ENCODE measurements at regions not wholly inside any gene's neighbourhood (a gene's known extent, or its start where the extent isn't known, plus 50 kb on each side); places are given as distances from the start of the nearest gene placed in this dataset.

- WGBS, 2 donors: 94 to 97% methylated on average over 7 of the region's 7 CpGs
These were observed 407.7 kb upstream of the C2CD4B start for GRCh38 chr15:62572797-62573196.

DNA sequence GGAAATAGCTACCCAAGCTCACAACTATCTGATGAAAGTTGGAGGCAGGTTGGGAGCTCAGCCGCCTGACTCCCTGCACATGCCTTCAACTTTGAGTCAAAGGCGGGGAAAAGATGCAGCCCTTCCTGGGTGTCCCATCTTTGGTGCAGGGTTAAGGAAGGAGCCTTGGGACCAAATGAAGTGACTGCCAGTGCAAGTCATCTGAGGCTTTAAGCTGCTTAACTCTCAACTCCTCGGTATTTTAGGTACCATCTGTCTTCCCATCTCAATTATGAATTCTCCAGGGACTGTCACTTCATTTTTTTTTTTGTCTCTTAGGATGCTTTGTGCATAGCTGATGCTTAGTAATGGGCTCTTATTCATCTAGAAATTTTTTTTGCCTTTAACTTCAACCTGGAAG, 408.8 kb upstream of the C2CD4B start:
- ATAC-seq: no peak
- no peak for TF ChIP-seq POLR2A (IDR thresholded peaks at IDR 0.05)
- TF ChIP-seq, protein P1, sequence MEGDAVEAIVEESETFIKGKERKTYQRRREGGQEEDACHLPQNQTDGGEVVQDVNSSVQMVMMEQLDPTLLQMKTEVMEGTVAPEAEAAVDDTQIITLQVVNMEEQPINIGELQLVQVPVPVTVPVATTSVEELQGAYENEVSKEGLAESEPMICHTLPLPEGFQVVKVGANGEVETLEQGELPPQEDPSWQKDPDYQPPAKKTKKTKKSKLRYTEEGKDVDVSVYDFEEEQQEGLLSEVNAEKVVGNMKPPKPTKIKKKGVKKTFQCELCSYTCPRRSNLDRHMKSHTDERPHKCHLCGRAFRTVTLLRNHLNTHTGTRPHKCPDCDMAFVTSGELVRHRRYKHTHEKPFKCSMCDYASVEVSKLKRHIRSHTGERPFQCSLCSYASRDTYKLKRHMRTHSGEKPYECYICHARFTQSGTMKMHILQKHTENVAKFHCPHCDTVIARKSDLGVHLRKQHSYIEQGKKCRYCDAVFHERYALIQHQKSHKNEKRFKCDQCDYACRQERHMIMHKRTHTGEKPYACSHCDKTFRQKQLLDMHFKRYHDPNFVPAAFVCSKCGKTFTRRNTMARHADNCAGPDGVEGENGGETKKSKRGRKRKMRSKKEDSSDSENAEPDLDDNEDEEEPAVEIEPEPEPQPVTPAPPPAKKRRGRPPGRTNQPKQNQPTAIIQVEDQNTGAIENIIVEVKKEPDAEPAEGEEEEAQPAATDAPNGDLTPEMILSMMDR (IDR thresholded peaks at IDR 0.05): no peak
- Histone ChIP-seq H3K27me3 (no peaks in the 10 kb centered on the region), H3K9me3 (no peaks in the 10 kb centered on the region), H3K4me1 (peaks cover 14% of the 10 kb centered on the region), H3K4me3 (no peak overlapping the region), H3K36me3 (replicated peaks in 1 of 2; ENCODE audit: insufficient read depth in 1 of 2, low read depth in 2 of 2) (no peaks in the 10 kb centered on the region), H3K27ac (no peak overlapping the region)
- intact Hi-C loops (cut with DNase I): no loop called here
- no peak for DNase-seq
- WGBS, 2 donors: 92 to 96% methylated on average over 3 of the region's 3 CpGs

More at GRCh38 chr15:62572797-62573196, 407.7 kb upstream of the C2CD4B start:
- TF ChIP-seq POLR2A (IDR thresholded peaks at IDR 0.05): no peak
- TF ChIP-seq, protein P1 (IDR thresholded peaks at IDR 0.05): no peak
- Histone ChIP-seq H3K27ac (no peak overlapping the region), H3K27me3 (no peaks in the 10 kb centered on the region), H3K4me3 (no peak overlapping the region), H3K36me3 (replicated peaks in 1 of 2; ENCODE audit: insufficient read depth in 1 of 2, low read depth in 2 of 2) (no peaks in the 10 kb centered on the region), H3K9me3 (no peaks in the 10 kb centered on the region), H3K4me1 (peaks cover 14% of the 10 kb centered on the region)
- DNase-seq (no peak), ATAC-seq (no peak)
- intact Hi-C loops (cut with DNase I): no loop called here

DNA sequence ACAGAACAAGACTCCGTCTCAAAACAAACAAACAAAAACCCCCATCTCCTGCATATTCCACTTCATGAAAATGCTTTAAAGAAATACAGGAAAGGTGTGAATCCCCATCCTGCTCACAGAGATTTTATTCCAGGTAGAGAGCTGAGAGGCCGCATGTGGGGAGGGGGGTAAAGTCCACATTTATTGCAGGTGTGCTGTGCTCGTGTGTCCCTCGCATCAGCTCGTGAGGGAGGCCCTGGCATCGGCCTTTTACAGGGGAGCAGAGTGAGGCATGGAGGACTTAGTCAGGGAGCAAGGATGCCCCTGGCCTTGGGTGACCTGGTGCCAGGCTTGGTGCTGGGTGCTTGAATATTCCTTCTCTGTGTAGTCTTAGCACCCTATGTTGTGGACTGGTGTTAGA, 413.5 kb upstream of the C2CD4B start:
- no peaks in the 10 kb centered on the region for H3K9me3 ChIP-seq
- peaks cover 5% of the 10 kb centered on the region for H3K4me1 ChIP-seq
- H3K4me3 ChIP-seq: no peak overlapping the region
- intact Hi-C loops (cut with DNase I): no loop called here
- ATAC-seq (no peak), DNase-seq (no peak)
- H3K27ac ChIP-seq: no peak overlapping the region
- H3K27me3 ChIP-seq: no peaks in the 10 kb centered on the region
- no peak for TF ChIP-seq POLR2A (IDR thresholded peaks at IDR 0.05)
- TF ChIP-seq, protein P1 (IDR thresholded peaks at IDR 0.05): no peak
- H3K36me3 ChIP-seq (replicated peaks in 1 of 2; ENCODE audit: insufficient read depth in 1 of 2, low read depth in 2 of 2): no peaks in the 10 kb centered on the region
- 85 to 89% methylated on average over 6 of the region's 6 CpGs for WGBS, 2 donors

DNA sequence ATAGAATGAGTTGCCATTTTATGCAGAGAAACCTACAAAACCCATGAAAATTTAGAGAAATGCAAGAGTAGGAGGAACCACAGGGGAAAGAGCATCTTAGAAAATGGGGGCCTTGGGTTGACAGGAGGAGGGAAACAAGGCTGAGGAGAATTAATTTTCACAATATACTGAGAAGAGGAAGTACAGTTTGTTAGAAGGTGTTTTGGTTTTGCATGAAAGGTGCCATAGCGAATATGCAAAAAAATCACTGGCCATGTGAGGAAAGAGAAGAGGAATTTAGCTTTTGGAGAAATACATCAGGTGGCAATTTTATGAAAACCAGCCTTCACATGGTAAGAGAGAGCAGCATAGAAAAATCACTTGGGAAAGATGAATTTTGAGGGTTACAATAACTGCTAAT, 413.9 kb upstream of the C2CD4B start:
- intact Hi-C loops (cut with DNase I): no loop called here
- Histone ChIP-seq H3K4me1 (peaks cover 5% of the 10 kb centered on the region), H3K27me3 (no peaks in the 10 kb centered on the region), H3K36me3 (replicated peaks in 1 of 2; ENCODE audit: insufficient read depth in 1 of 2, low read depth in 2 of 2) (no peaks in the 10 kb centered on the region), H3K9me3 (no peaks in the 10 kb centered on the region), H3K4me3 (no peak overlapping the region), H3K27ac (no peak overlapping the region)
- 88 to 95% methylated on average over 1 of the region's 1 CpG for WGBS, 2 donors
- DNase-seq: no peak
- ATAC-seq: no peak
- TF ChIP-seq, protein P1 (IDR thresholded peaks at IDR 0.05): no peak
- TF ChIP-seq POLR2A (IDR thresholded peaks at IDR 0.05): no peak

GRCh38 chr15:62579842-62580241, 414.8 kb upstream of the C2CD4B start:
- DNase-seq (no peak), ATAC-seq (no peak)
- TF ChIP-seq, protein P1 (IDR thresholded peaks at IDR 0.05): no peak
- TF ChIP-seq POLR2A (IDR thresholded peaks at IDR 0.05): no peak
- intact Hi-C loops (cut with DNase I): no loop called here
- Histone ChIP-seq H3K36me3 (replicated peaks in 1 of 2; ENCODE audit: insufficient read depth in 1 of 2, low read depth in 2 of 2) (no peaks in the 10 kb centered on the region), H3K4me3 (no peak overlapping the region), H3K27me3 (no peaks in the 10 kb centered on the region), H3K9me3 (no peaks in the 10 kb centered on the region), H3K4me1 (peaks cover 5% of the 10 kb centered on the region), H3K27ac (no peak overlapping the region)
- WGBS, 2 donors: 95 to 96% methylated on average over 5 of the region's 5 CpGs

Measured in body of pancreas (tissue), 4 donors.